B cell (primary cell): ENCODE measurements at regions not wholly inside any gene's neighbourhood (a gene's known extent, or its start where the extent isn't known, plus 50 kb on each side); places are given as distances from the start of the nearest gene placed in this dataset.

Experiments
- ATAC-seq: fragments of 200-7000 bp; cut with Tn5 transposase; one replicate; pipeline ENCODE4 v1.10.0; 2021; ENCODE audit warnings: low read depth, mild to moderate bottlenecking, moderate number of reproducible peaks, moderate library complexity
- CTCF ChIA-PET: fragments of 350-600 bp; sonication (Branson Sonifier 250); formaldehyde crosslinking; loops from one replicate; lab custom pipeline; 2021; ENCODE audit warnings: antibody characterized with exemption, inconsistent platforms; lab: Charles Lee
- POLR2A ChIA-PET: fragments of 350-600 bp; sonication (Branson Sonifier 250); formaldehyde crosslinking; loops from one replicate; lab custom pipeline; 2021; ENCODE audit warnings: antibody characterized with exemption; lab: Charles Lee
- DNase-seq: peaks from one replicate; pipeline ENCODE4 v3.0.0; 2013
- H2AFZ ChIP-seq: 2 replicates; pipeline ENCODE4 v1.6.1; 2012; ENCODE audit warnings: mild to moderate bottlenecking, low read depth, low read length; ENCODE audit not compliant: insufficient read depth, poor library complexity, severe bottlenecking
- H3K27ac ChIP-seq, 2 donors: 1 replicate in 1 of 2; 2 replicates in 1 of 2; pipeline ENCODE4 v1.5.1; 2012 to 2013; ENCODE audit warnings: low read length in 2 of 2, mild to moderate bottlenecking in 2 of 2, moderate library complexity in 1 of 2
- H3K27me3 ChIP-seq, 4 experiments: fragments of 200-600 bp in 1 of 4; sonication (generic) in 1 of 4; replicated peaks in 1 of 4; 1 replicate in 2 of 4; 2 replicates in 2 of 4; pipeline versions ENCODE4 v1.6.1 to v1.7.0; 2013 to 2016; ENCODE audit warnings: low read length in 3 of 4, mild to moderate bottlenecking in 2 of 4, mixed read lengths in 1 of 4, moderate library complexity in 1 of 4; ENCODE audit not compliant: insufficient read depth in 4 of 4, control insufficient read depth in 3 of 4; ENCODE audit errors: control extremely low read depth in 1 of 4
- H3K36me3 ChIP-seq, 2 experiments: replicated peaks in 1 of 2; 1 replicate in 1 of 2; 2 replicates in 1 of 2; pipeline versions ENCODE4 v1.6.1 to v1.7.1; 2013; ENCODE audit warnings: low read length in 1 of 2; ENCODE audit not compliant: insufficient read depth in 2 of 2, control insufficient read depth in 1 of 2; ENCODE audit errors: control extremely low read depth in 1 of 2, extremely low read depth in 1 of 2
- H3K4me1 ChIP-seq, 2 donors: fragments of 200-600 bp in 1 of 2; sonication (generic) in 1 of 2; 1 replicate in 1 of 2; 2 replicates in 1 of 2; pipeline versions ENCODE4 v1.5.1 to v1.6.1; 2013 to 2017; ENCODE audit warnings: low read length in 2 of 2; ENCODE audit not compliant: control insufficient read depth in 2 of 2, insufficient read depth in 2 of 2
- H3K4me2 ChIP-seq: replicated peaks from 2 replicates; pipeline ENCODE3; 2012; ENCODE audit warnings: mild to moderate bottlenecking, low read depth, low read length; ENCODE audit not compliant: poor library complexity, severe bottlenecking
- H3K4me3 ChIP-seq, 5 experiments: fragments of 200-600 bp in 1 of 5; sonication (generic) in 1 of 5; 1 replicate in 3 of 5; 2 replicates in 2 of 5; pipeline versions ENCODE4 v1.5.1 to v1.7.0; 2011 to 2016; ENCODE audit warnings: low read length in 4 of 5, mild to moderate bottlenecking in 4 of 5, low read depth in 2 of 5, control low read depth in 1 of 5, moderate library complexity in 1 of 5; ENCODE audit not compliant: insufficient read depth in 1 of 5; ENCODE audit errors: control extremely low read depth in 1 of 5, extremely low read depth in 1 of 5
- H3K79me2 ChIP-seq: fragments of 200-600 bp; sonication (generic); one replicate; pipeline ENCODE4 v1.6.0; 2016; ENCODE audit warnings: low read length; ENCODE audit not compliant: control insufficient read depth, insufficient read depth
- H3K9ac ChIP-seq: fragments of 200-600 bp; sonication (generic); 2 replicates; pipeline ENCODE4 v1.6.1; 2017; ENCODE audit warnings: mild to moderate bottlenecking, low read length, moderate library complexity
- H3K9me3 ChIP-seq, 3 donors: one replicate each; pipeline versions ENCODE4 v1.6.1 to v1.7.1; 2013; ENCODE audit warnings: low read length in 2 of 3; ENCODE audit not compliant: control insufficient read depth in 2 of 3, insufficient read depth in 1 of 3; ENCODE audit errors: control extremely low read depth in 1 of 3
- H4K20me1 ChIP-seq: 2 replicates; pipeline ENCODE4 v1.6.0; 2012; ENCODE audit warnings: mild to moderate bottlenecking, low read length; ENCODE audit not compliant: insufficient read depth, control insufficient read depth, poor library complexity, severe bottlenecking
- H3K27ac Mint-ChIP-seq: one replicate; pipeline ENCODE4 v1.8.0; 2021; ENCODE audit warnings: mixed read lengths
- H3K27me3 Mint-ChIP-seq: one replicate; pipeline ENCODE4 v1.8.0; 2021; ENCODE audit warnings: mixed read lengths
- H3K4me1 Mint-ChIP-seq: one replicate; pipeline ENCODE4 v1.8.0; 2021; ENCODE audit warnings: mixed read lengths
- H3K4me3 Mint-ChIP-seq: one replicate; pipeline ENCODE4 v1.8.0; 2021; ENCODE audit warnings: mixed read lengths
- H3K9me3 Mint-ChIP-seq: one replicate; pipeline ENCODE4 v1.8.0; 2022; ENCODE audit warnings: mixed read lengths; ENCODE audit not compliant: insufficient read depth
- EZH2 ChIP-seq: IDR thresholded peaks from 2 replicates; pipeline ENCODE4 v1.6.1; 2012; ENCODE audit warnings: borderline replicate concordance, low read depth, mild to moderate bottlenecking, moderate library complexity, low read length; ENCODE audit not compliant: insufficient read depth, poor library complexity, severe bottlenecking
- WGBS: methylation state at CpG from one replicate; pipeline ENCODE4 v1.1.5; 2013; ENCODE audit warnings: missing lambda C conversion rate; ENCODE audit not compliant: insufficient coverage; 5-methylcytosine and 5-hydroxymethylcytosine counted together
- intact Hi-C: fragments of 100-400 bp; cut with micrococcal nuclease; formaldehyde crosslinking; loops from one replicate; pipeline ENCODE4 v1.10.0; 2022
- TF ChIP-seq, protein P1 (sequence below): fragments of 200-600 bp; IDR thresholded peaks from one replicate; pipeline ENCODE4 v1.8.0; 2022; ENCODE audit warnings: antibody characterized with exemption, mild to moderate bottlenecking

DNA sequence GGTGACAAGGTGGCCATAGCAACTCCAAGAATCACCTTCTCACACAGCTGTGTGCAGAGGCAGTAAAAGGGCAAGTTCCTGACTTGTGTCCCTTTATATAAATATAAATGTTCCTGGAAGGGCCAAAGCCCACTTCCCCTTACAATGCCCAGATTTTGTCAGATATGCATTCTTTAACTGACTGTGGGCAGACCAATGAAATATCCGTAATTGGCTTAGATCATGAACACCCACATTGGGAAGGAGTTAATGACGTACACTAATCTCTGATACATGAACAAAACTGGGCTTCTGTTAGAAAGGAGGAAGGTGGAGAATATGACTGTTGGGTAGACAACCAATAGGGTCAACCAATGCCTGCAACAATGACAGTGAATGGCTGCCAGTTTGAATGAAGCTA is 397.2 kb upstream of the CLINT1 start:
- H3K4me1 ChIP-seq, result no peaks in the 10 kb centered on the region
- H4K20me1 ChIP-seq, result no peaks in the 10 kb centered on the region
- Mint-ChIP-seq H3K9me3 (no peaks in the 10 kb centered on the region), H3K27me3 (no peaks in the 10 kb centered on the region), H3K27ac (no peak overlapping the region), H3K4me1 (no peaks in the 10 kb centered on the region), H3K4me3 (no peak overlapping the region)
- DNase-seq (no peak), ATAC-seq (no peak)
- H3K4me3 ChIP-seq, result no peak overlapping the region
- CTCF ChIA-PET, result interaction anchor here (1.2 kb wide), 1 partner anchor 12 kb away, joined by 3 read pairs; no protein-coding TSS in a partner anchor
- H3K9ac ChIP-seq, result no peak overlapping the region
- no peaks in the 10 kb centered on the region for H3K79me2 ChIP-seq
- H3K36me3 ChIP-seq, result no peaks in the 10 kb centered on the region
- intact Hi-C loops, result no loop called here
- no peak overlapping the region for H3K4me2 ChIP-seq
- WGBS, result no CpG with 5 or more reads among the region's 2 CpGs
- no peak overlapping the region for H3K27ac ChIP-seq
- no peak overlapping the region for H2AFZ ChIP-seq
- H3K9me3 ChIP-seq, result no peaks in the 10 kb centered on the region
- H3K27me3 ChIP-seq, result no peaks in the 10 kb centered on the region
- no peak for TF ChIP-seq EZH2
- TF ChIP-seq, protein P1, sequence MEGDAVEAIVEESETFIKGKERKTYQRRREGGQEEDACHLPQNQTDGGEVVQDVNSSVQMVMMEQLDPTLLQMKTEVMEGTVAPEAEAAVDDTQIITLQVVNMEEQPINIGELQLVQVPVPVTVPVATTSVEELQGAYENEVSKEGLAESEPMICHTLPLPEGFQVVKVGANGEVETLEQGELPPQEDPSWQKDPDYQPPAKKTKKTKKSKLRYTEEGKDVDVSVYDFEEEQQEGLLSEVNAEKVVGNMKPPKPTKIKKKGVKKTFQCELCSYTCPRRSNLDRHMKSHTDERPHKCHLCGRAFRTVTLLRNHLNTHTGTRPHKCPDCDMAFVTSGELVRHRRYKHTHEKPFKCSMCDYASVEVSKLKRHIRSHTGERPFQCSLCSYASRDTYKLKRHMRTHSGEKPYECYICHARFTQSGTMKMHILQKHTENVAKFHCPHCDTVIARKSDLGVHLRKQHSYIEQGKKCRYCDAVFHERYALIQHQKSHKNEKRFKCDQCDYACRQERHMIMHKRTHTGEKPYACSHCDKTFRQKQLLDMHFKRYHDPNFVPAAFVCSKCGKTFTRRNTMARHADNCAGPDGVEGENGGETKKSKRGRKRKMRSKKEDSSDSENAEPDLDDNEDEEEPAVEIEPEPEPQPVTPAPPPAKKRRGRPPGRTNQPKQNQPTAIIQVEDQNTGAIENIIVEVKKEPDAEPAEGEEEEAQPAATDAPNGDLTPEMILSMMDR, result no peak
- POLR2A ChIA-PET, result no interaction called here

DNA sequence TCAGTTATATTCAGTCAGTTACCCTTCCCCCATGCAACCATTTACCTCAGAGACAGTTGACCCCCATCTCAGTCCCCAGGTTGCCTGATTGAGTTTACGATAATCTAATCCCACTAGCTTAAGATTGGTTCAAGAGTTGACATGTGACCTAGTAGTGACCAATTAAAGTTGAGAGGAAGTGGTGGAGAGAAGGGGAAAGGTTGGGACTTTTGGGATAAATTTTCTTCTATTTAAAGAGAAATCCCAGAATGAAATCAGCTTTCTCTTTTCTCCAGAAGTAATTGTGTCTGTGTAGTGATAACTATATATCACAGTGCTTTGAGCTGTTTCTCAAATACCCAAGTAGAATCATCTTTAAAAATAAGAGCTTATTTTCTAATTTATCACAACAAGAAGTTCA is 396.7 kb upstream of the CLINT1 start:
- H3K4me3 ChIP-seq, result no peak overlapping the region
- H3K27ac Mint-ChIP-seq, result no peak overlapping the region
- no peak overlapping the region for H3K9ac ChIP-seq
- H3K27me3 Mint-ChIP-seq, result no peaks in the 10 kb centered on the region
- H3K9me3 ChIP-seq, result no peaks in the 10 kb centered on the region
- no peaks in the 10 kb centered on the region for H3K36me3 ChIP-seq
- no peak overlapping the region for H3K4me2 ChIP-seq
- intact Hi-C loops, result no loop called here
- no peaks in the 10 kb centered on the region for H3K9me3 Mint-ChIP-seq
- no CpG with 5 or more reads among the region's 1 CpG for WGBS
- no peak overlapping the region for H3K27ac ChIP-seq
- no peak overlapping the region for H3K4me3 Mint-ChIP-seq
- H3K4me1 Mint-ChIP-seq, result no peaks in the 10 kb centered on the region
- DNase-seq (no peak), ATAC-seq (no peak)
- POLR2A ChIA-PET, result no interaction called here
- H3K4me1 ChIP-seq, result no peaks in the 10 kb centered on the region
- no peaks in the 10 kb centered on the region for H4K20me1 ChIP-seq
- H3K79me2 ChIP-seq, result no peaks in the 10 kb centered on the region
- CTCF ChIA-PET, result interaction anchor here (1.2 kb wide), 1 partner anchor 11 kb away, joined by 3 read pairs; no protein-coding TSS in a partner anchor
- TF ChIP-seq, protein P1, result no peak
- TF ChIP-seq EZH2, result no peak
- no peaks in the 10 kb centered on the region for H3K27me3 ChIP-seq
- no peak overlapping the region for H2AFZ ChIP-seq
